DMS53 (cell line): ENCODE measurements at regions not wholly inside any gene's neighbourhood (a gene's known extent, or its start where the extent isn't known, plus 50 kb on each side); places are given as distances from the start of the nearest gene placed in this dataset.

Source experiments
- DNase-seq: peaks from one replicate; lab custom pipeline; 2025; lab: John Stamatoyannopoulos, UW

- no peak for DNase-seq
Measured at GRCh38 chr4:43983610-43984009, 465.0 kb downstream of the KCTD8 start.

- DNase-seq = no peak
Measured at GRCh38 chr4:43987331-43987944, 461.2 kb downstream of the KCTD8 start.

- DNase-seq = no peak
Measured at GRCh38 chr4:43990551-43990950, 458.1 kb downstream of the KCTD8 start.

GRCh38 chr4:43990963-43991362, 457.6 kb downstream of the KCTD8 start:
- DNase-seq = peak; percentile 72

GRCh38 chr4:43992552-43992951, 456.1 kb downstream of the KCTD8 start:
- DNase-seq = no peak

GRCh38 chr4:43993196-43993902, 455.3 kb downstream of the KCTD8 start:
- DNase-seq = no peak

- no peak for DNase-seq
Measured at GRCh38 chr4:43999669-44000068, 448.9 kb downstream of the KCTD8 start.

GRCh38 chr4:44002368-44002767, 446.2 kb downstream of the KCTD8 start:
- no peak for DNase-seq

GRCh38 chr4:44016570-44017421, 431.8 kb downstream of the KCTD8 start:
- DNase-seq = peak; percentile 89

- DNase-seq = peak; percentile 72
Measured at GRCh38 chr4:44017422-44017739, 431.2 kb downstream of the KCTD8 start.

GRCh38 chr4:44019721-44020120, 428.9 kb downstream of the KCTD8 start:
- DNase-seq = no peak

- DNase-seq = no peak
Measured at GRCh38 chr4:44025376-44026020, 423.1 kb downstream of the KCTD8 start.

GRCh38 chr4:44038811-44039210, 409.8 kb downstream of the KCTD8 start:
- no peak for DNase-seq

GRCh38 chr4:44046491-44046890, 402.1 kb downstream of the KCTD8 start:
- no peak for DNase-seq

GRCh38 chr4:44056721-44057151, 391.9 kb downstream of the KCTD8 start:
- no peak for DNase-seq

GRCh38 chr4:44070843-44071242, 377.8 kb downstream of the KCTD8 start:
- DNase-seq = no peak

- DNase-seq = no peak
Measured at GRCh38 chr4:44071959-44072955, 376.4 kb downstream of the KCTD8 start.

- DNase-seq = no peak
Measured at GRCh38 chr4:44086753-44087152, 361.9 kb downstream of the KCTD8 start.

- DNase-seq = no peak
Measured at GRCh38 chr4:44093390-44093789, 355.2 kb downstream of the KCTD8 start.

- DNase-seq = no peak
Measured at GRCh38 chr4:44098973-44099372, 349.6 kb downstream of the KCTD8 start.

GRCh38 chr4:44100456-44100855, 348.2 kb downstream of the KCTD8 start:
- no peak for DNase-seq
